ENCODE measurements at regions not wholly inside any gene's neighbourhood (a gene's known extent, or its start where the extent isn't known, plus 50 kb on each side); places are given as distances from the start of the nearest gene placed in this dataset.
"Not testable (repeated sequence)": the region's sequence is repeated elsewhere in the genome, so short reads cannot be mapped to it uniquely, and the experiment has no call there.

DNA sequence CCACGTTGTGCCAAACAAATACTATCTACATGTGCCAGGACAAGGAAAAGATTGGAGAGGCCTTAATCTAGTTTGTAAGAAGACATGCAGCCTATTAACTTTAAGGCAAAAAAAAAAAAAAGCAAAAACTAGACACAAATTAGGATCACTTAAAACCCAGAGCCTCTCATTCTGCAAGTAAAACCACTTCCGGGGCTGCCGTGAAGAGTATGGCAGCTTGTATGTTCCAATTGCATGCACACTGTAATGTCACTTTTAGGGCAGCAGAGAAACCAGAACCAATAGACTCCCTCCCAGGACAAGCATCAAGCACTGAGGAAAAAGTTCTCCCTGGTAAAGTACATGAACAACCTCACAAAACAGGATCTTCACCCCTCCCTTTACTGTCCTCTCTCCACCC lies 70.6 kb downstream of the RSL24D1 start:
- DNase-seq = no peak

DNA sequence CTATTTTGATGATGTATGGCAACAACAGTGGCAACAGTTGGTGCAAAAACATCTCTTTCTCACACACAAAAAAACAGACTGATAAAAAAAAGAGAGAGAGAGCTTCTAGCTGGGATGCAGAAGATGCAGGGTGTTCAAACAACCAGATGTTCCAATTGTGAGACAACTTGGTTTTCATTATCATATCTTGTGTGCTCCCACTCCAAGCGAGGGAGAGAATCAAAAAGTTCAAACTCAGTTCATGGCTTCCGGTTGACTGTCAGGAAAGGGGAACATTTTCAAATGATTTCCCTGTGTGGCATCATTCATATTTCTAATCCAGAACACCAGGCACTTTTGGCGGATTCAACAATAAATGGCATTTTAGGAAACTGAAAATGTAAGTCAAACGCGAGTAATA lies 72.1 kb downstream of the RSL24D1 start:
- no peak for DNase-seq

DNA sequence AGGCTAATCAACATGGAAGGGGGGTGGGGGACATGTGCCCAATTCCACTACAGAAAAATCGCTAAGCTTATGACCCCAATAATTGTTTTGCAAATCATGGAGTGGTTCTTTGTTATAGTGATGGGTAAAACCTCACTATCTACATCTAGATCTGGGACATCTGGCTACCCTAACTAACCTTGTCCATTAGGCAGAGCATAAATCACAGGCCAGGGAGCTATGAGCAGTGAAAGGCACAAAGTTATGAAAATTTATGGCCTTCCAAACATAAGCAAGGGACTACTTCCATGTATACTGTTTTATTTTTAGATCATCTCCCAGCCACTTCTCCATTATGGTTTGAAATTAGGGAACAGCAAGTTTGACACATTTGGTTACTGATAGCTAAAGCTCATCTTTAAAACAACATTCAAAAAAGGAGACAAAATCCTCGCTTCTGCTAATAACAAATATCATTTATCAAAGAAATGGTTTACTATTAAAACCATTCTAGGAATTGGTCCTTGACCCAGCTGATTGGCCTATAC lies 78.3 kb downstream of the RSL24D1 start:
- no peak for DNase-seq

DNA sequence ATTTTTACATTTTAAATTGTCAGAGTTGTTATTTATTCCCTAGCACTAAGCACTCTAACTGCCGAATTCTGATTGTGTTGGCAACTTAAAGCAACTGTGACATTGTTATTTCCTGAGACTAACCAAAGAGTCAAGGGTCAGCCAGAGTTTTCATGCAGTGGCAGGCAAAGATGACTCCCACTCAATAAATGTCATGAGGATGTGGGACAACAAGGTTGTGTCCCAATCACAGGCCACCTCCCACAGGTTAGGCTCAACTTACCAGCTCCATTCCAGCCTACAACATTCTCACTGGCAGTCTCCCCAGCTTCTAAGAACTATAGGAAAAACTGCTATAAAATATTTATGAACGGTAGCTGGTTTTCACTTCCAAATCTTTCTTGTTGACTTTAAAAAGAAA lies 80.1 kb downstream of the RSL24D1 start:
- DNase-seq = no peak

DNA sequence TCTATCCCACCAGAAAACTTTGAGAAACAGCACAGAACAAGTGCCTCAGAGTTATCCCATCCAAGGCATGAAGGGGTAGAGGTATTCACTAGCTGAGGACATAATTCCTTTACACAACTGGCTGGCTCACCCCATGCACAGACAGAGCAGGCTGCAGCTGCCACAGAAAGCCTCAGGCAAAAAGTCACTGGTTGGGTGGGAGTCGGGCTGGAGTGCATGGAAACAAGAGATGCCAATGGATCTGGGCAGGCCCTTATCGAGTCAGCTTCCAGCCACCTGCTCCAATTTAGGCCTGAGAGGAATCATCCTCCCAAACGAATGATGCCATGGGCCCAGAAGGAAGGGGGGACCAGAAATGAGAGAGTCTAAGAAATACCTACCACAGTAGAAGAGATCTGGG lies 83.0 kb downstream of the RSL24D1 start:
- DNase-seq = no peak

DNA sequence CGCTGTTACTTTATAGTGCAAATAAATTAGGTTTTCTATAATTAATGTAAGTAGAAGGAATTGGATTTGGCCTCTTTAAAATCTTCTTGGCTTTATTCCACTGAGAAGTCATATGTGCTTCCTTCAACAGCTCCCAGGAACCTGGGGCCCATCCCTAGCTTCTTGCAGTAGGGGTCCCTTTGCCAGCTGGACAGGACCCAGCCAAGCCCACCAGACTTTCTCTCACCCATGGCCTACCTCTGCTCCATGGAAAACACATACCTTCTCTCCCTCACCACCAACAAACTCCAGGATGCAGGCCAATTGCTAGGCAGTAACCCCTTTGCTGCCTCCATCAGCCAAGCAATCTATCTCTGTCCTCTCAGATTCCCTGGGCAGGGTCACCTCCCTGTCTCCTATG lies 84.0 kb downstream of the RSL24D1 start:
- DNase-seq = no peak

DNA sequence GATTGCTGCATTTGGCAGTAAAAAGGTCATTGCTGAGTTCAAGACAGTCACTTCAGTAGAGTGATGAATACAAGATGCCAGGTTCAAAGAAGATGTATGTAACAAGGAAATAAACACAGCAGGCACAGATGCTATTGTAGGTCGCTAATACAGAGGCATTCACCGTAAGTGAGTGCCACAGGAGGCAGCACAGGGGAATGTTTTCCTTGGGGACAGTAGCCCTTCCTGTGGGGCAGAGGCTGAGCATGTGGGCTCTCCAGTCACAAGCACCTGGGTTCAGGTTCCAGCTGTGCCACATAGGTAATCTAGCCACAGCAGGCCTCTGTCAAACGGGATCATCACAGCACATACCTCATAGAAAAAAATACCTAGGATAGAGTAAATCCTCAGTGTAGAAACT lies 86.3 kb downstream of the RSL24D1 start:
- DNase-seq = no peak

DNA sequence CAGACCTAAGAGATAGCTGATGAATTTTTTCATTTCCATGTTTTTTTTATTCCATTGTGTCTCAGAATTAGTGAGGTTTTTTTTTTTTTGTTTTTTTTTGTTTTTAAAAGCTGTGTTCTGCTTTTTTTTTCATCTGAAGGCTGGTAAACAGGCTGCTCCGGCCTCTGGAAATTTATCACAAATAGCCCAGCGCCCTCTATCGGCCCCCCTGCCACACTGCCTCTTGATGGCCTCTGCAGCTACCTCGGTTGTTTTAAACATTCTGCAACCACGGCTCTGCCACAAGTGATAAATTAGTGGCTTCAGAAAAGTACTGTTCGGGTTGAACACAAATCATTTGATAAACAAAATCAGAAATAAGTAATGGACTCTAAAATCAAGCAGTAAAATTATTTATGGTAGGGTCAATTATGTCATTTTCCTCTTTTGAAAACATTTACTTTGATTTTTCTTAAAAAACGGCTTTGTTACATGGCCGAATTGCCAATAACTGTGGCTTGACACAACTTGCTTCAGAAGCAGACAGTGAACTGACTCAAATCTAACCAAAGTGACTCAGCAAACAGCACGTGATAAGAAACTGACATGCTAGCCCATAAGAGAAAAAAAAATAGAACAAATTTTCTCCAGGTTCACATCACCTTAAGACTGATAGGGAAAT lies 87.8 kb downstream of the RSL24D1 start:
- peak; percentile 51 to 52 for DNase-seq

DNA sequence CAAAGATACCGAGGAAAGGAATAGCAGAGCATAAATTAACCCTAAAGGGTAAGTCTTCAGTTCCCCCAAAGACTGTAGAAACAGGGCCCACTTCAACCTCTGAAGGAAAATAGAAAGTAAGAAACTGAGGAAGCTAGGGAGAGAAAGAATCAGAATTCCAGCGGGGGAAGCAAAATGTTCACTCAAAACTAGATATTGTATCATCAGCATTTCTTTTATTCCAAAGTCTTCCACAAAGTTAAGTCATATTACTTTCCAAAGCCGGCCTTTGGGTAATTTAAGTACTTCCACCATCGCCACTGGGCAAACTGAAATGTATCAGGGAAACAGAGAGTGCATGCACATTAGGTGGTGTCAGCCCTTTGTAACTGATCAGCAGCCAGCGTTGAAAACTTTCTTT lies 88.3 kb downstream of the RSL24D1 start:
- no peak for DNase-seq

DNA sequence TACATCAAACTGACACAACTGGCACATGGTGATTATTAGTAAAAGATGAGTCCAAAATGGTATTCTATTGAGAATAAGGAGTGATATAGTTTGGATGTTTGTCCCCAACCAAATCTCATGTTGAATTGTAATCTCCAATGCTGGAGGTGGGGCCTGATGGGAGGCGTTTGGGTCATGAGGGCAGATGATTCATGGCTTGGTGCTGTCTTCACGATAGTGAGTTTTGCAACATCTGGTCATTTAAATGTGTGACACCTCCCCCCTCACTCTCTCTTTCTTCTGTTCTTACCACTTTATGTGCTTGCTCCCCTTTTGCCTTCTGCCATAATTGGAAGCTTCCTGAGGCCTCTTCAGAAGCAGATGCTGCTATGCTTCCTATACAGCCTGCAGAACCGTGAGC lies 90.6 kb downstream of the RSL24D1 start:
- DNase-seq = no peak

DNA sequence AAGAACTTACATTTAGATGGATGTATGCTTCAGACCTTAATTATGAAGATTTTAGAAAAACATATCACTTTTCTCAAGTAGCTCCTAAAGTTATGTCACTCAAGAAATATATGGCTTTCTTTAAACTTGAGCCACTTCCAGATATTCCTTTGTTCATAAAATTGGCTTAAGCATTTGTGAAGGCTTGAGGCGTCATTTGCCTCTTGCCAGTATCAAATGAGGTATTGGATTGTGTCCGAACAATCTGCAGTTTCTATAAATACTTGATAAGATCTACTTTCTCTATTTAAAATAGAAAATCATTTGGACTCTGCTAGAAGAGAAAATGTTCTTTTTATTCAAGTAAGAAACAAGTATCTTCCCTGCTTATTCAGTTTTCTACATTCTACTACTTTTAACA lies 102.6 kb downstream of the RSL24D1 start:
- no peak for DNase-seq

DNA sequence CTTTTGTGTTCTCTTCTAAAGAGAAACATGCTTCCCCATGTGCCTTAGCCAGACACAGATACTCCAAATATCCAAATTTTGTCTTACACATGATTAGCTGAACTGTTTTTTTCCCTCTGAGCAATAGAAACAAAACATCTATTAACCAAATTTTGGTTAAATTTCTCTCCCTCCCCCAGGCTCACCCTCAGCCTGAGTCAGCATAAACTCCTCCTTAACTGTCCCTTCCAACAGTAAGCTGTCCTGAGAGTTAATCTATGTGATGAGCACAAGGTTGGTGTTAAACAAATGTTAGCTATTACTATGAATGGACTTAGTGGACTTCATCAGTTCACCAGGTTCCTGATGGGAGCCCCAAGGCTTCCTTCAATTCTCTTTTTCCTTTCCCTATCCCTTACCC lies 108.5 kb downstream of the RSL24D1 start:
- no peak for DNase-seq

DNA sequence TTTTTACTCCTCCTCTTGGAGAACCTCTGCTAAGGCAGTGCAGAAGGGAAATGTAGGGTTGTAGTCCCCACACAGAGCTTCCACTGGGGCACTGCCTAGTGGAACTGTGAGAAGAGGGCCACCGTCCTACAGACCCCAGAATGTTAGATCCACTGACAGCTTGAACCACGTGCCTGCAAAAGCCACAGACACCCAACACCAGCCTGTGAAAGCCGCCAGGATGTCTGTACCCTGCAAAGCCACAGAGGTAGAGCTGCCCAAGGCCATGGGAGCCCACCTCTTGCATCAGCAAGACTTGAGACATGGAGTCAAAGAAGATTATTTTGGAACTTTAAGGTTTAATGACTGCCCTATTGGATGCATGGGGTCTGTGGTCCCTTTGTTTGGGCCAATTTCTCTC lies 112.1 kb downstream of the RSL24D1 start:
- DNase-seq = no peak

DNA sequence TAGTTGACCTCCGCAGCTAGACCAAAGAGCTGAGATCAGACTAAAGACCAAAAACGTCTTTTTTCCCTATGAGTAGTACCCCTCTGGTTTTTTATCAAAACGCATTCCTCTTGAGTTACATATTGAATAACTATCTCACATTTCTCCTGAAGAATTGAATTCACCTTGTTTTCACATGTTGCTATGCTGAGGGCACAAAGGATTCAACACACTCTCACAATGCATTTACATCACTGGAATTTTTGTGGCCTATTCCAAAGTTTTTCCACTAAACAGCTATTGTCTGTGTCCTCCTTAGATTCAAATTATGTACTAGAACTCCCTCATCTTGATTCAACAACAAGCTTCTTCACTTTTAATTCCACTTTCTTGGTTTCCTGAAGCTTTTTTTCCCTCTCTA lies 112.5 kb downstream of the RSL24D1 start:
- DNase-seq = no peak

DNA sequence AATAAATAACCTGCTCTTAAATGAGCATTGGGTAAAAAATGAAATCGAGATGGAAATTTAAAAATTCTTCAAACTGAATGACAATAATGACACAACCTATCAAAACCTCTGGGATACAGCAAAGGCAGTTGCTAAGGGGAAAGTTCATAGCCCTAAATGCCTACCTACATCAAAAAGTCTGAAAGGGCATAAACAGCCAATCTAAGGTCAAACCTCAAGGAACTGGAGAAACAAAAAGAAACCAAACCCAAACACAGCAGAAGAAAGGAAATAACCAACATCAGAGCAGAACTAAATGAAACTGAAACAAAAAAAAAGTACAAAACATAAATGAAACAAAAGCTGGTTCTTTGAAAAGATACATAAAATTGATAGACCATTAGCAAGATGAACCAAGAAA lies 119.7 kb downstream of the RSL24D1 start:
- not testable (repeated sequence) for DNase-seq

DNA sequence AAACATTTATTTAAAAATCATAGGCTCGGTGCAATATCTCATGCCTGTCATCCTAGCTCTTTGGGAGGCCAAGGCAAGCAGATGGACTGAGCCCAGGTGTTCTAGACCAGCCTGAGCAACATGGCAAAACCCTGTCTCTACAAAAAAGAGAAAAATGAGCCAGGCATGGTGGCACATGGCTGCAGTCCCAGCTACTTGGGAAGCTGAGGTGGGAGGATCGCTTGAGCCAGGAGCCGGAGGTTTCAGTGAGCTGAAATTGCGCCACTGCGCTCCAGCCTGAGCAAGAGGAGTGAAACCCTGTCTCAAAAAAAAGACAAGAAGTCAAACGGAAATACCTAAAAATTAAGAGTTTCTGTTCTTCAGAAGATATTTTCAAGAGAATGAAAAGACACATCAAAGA lies 122.3 kb downstream of the RSL24D1 start:
- no peak for DNase-seq

DNA sequence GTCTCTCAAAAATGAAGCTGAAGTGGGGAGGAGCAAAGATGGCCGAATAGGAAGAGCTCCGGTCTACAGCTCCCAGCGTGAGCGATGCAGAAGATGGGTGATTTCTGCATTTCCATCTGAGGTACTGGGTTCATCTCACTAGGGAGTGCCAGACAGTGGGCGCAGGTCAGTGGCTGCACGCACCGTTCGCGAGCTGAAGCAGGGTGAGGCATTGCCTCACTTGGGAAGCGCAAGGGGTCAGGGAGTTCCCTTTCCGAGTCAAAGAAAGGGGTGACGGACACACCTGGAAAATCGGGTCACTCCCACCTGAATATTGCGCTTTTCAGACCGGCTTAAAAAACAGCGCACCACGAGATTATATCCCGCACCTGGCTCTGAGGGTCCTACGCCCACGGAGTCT lies 132.8 kb downstream of the RSL24D1 start:
- DNase-seq = not testable (repeated sequence)

DNA sequence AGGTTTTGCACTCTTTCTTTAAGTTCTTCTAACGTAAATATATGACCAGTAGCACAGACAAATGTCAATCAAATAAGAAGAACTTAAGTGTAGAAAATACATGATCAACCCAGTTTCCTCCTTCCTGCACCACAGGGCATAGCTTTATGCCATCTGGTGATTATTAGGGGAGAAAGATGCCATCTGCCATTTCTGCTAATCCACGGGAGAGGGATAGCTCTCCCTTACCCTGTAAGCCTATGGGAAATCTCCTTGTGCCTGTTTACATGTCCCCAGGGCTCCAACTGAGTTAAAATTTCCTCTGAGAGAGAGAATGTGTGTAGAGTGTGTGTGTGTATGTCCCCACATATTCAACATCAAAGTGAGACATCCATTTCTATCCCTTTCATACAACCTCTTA lies 135.9 kb downstream of the RSL24D1 start:
- DNase-seq = no peak

DNA sequence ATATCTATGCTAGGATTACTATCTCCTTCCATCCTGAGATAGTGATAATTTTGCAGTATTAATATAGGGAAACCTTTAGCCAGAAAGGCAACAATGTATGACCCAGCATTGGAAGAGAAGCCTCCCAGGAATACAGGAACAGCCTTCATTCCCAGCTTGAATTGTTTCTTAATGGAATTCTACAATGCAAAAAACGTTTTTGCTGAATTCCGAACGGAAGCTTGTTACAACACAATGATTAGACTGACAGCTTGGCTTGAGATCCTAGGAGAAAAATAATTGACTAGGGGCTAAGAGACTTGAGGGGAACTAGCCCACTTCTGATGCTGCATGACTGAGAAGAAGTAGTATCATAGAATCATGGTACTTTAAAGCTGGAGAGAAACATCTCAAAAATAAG lies 140.2 kb downstream of the RSL24D1 start:
- no peak for DNase-seq

DNA sequence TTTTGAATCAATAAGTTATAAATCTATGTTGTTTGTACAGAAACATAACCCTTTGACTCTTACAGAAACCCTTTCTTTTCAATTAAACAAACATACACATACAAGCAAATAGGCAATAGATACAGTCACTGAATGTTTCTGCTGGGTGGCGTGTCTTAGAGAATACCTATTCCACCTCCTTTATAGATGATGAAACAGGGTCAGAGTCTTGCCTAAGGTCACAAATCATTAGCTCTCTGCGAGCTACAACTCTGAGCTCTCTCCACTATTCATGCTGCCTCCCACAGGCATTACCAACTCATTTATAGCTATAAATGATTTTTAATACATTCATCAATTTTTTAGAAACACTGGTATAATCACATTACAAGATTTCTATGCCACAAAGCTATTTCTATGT lies 152.6 kb downstream of the RSL24D1 start:
- no peak for DNase-seq

DNA sequence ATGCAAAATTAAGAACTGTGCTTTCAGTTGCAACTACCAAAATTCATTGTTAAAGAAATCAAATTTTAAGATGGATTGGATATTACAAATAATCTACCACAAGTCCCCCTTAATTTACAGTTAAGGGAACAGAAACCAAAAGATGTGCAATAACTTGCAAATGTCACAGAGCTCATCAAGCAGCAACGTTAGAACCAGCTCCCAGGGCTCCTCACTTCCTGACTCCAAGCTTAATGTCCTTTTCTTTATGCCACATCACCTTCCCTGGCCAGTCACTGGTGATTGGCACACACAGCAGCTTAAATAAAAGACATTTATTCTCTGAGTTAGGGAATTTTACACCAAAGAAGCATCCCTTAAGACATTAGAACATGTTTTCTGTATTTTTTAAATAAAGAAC lies 159.7 kb downstream of the RSL24D1 start:
- DNase-seq = no peak

DNA sequence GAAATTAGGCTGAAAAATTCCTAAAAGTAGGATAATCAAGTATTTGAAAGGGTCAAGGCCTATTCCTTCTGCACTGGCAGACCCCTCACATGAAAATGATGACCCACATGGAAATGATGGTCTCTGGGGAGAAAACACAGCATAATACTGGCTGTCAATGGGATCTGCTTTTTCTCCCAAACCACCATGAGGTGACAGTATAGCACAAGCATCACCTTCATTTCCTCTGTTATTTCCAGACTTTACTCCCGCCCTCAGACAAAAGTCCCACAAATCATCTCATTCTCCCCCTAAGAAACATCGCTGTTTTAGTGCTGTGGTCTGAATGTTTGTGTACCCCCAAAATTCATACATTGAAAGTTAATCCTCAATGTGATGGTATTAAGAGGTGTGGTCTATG lies 161.0 kb downstream of the RSL24D1 start:
- no peak for DNase-seq

DNA sequence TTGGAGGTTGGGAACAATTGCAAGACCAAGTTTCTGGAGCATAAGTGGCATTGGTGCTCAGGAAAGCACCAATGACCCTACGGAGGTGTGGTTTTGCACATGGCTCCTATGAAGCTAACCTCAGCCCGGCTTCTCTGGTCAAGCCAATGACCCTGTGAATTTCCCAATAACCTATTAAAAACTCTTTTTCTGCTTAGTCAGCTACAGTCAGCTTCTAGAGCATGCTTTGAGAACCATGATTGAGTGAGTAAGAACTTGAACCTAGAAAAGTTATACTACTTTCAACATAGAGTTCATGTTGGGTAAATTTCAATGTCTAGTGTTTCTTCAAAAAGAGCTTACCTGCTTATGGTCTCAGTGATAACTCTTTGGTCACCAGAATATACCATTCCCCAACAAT lies 163.2 kb downstream of the RSL24D1 start:
- no peak for DNase-seq

DNA sequence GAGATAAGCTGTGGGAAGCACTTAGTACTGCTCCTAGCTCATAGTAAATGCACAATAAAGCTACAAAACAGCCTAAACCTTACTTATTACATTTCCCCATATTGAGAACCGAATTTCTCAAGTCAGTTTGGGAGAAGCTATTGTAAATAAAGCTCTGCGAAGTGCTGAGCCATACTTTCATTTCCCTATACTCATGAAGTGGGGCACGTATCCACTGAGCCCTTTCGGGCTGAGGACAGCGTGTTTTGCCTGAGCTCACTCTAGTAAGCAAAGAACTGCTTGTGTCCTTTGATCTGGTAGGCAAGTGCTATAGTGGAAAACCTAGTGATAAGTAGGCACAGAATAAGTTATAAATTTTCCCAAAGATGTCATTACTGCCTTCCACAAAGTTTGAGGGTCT lies 165.0 kb downstream of the RSL24D1 start:
- DNase-seq = no peak

DNA sequence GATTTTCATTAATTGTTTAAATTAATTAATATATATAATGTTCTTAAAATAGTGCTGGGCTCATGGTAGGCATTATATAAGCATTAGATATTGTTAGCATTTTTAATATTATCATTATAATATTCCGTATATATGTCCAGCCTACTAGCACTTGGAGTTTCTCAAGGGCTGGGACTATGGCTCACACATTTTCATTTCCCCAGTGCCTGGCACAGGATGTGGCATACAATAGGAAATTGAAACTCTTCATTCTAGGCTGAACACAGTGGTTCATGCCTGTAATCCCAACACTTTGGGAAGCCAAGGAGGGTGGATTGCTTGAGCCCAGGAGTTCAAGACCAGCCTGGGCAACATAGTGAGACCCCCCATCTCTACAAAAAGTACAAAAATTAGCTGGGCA lies 170.4 kb downstream of the RSL24D1 start:
- no peak for DNase-seq

DNA sequence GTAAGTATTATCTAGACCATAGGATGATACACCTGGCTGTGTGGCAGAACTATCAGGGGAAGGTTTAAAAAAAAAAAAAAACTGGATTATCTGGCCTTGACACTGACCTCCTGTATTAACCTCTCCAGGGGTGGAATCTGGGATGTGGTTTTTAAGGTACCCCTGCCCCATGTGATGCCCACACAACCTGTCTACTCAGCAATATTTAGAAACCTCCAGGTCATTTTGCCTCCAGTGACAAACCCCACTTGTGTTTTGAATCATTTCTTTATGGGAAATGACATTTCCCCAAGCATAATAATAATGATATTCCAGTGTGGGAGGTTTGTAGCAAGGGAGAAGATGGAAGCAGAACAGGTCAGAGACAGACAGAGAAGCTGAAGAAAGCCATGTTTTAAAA lies 179.1 kb downstream of the RSL24D1 start:
- no peak for DNase-seq
